Stomach (tissue), 8 donors: ENCODE measurements at regions not wholly inside any gene's neighbourhood (a gene's known extent, or its start where the extent isn't known, plus 50 kb on each side); places are given as distances from the start of the nearest gene placed in this dataset.
A peak's percentile ranks its signal among the peaks of the same experiment; 100 is the strongest.

Experiments used
- DNase-seq, 2 donors: peaks; one replicate each; pipeline versions ENCODE4 v3.0.0 to v3.0.0-alpha.2; 2013 to 2019
- H3K27ac ChIP-seq, 5 donors: fragments of 200-600 bp in 4 of 5; sonication (generic) in 4 of 5; one replicate each; pipeline ENCODE4 v1.5.1; 2013 to 2019; ENCODE audit warnings: mild to moderate bottlenecking in 1 of 5, moderate library complexity in 1 of 5
- H3K27me3 ChIP-seq, 3 donors: fragments of 200-600 bp; sonication (generic); one replicate each; pipeline ENCODE4 v1.5.1; 2017 to 2019; ENCODE audit warnings: mixed run types in 1 of 3
- H3K36me3 ChIP-seq, 4 donors: fragments of 200-600 bp; sonication (generic); 1 replicate in 3 of 4; 2 replicates in 1 of 4; pipeline ENCODE4 v1.5.1; 2016 to 2019
- H3K4me1 ChIP-seq, 4 donors: fragments of 200-600 bp; sonication (generic); one replicate each; pipeline ENCODE4 v1.5.1; 2016 to 2019
- H3K4me3 ChIP-seq, 4 donors: fragments of 200-600 bp; sonication (generic) in 3 of 4; one replicate each; pipeline ENCODE4 v1.5.1; 2016 to 2019; ENCODE audit warnings: mild to moderate bottlenecking in 1 of 4
- H3K9me3 ChIP-seq, 4 donors: fragments of 200-600 bp; sonication (generic); one replicate each; pipeline ENCODE4 v1.5.1; 2016 to 2019
- CTCF ChIP-seq, 7 experiments: fragments of 450-650 bp in 4 of 7; fragments of 200-600 bp in 3 of 7; sonication (generic) in 3 of 7; IDR thresholded peaks; one replicate each; pipeline ENCODE4 v1.5.1; 2016 to 2019; ENCODE audit warnings: antibody characterized with exemption in 7 of 7, control low read depth in 2 of 7, mild to moderate bottlenecking in 1 of 7
- EP300 ChIP-seq: sonication (generic); formaldehyde crosslinking; IDR thresholded peaks from one replicate; pipeline ENCODE4 v1.6.1; 2017; ENCODE audit warnings: antibody characterized with exemption
- POLR2A ChIP-seq, 4 donors: fragments of 450-650 bp; IDR thresholded peaks; one replicate each; pipeline ENCODE4 v1.6.1; 2016; ENCODE audit warnings: antibody characterized with exemption in 4 of 4, control low read depth in 2 of 4, mild to moderate bottlenecking in 1 of 4, moderate library complexity in 1 of 4
- POLR2AphosphoS5 ChIP-seq, 3 donors: sonication (generic); formaldehyde crosslinking; IDR thresholded peaks; one replicate each; pipeline ENCODE4 v1.6.1; 2016; ENCODE audit warnings: antibody characterized with exemption in 3 of 3
- WGBS, 5 donors: extraction: QIAGEN DNeasy Blood & Tissue Kit in 3 of 5; methylation state at CpG; one replicate each; pipeline versions ENCODE4 v1.1.5 to v1.1.7; 2013 to 2018; 5-methylcytosine and 5-hydroxymethylcytosine counted together
- intact Hi-C: fragments of 100-400 bp; cut with DNase I; formaldehyde crosslinking; loops from one replicate; pipeline ENCODE4 v1.15.1; 2023; ENCODE audit warnings: low total_unique reads
- donor health status: healthy with polysubstance abuse.
- donor health status: Bipolar disorder and iron deficiency.
- donor health status: healthy.

DNA sequence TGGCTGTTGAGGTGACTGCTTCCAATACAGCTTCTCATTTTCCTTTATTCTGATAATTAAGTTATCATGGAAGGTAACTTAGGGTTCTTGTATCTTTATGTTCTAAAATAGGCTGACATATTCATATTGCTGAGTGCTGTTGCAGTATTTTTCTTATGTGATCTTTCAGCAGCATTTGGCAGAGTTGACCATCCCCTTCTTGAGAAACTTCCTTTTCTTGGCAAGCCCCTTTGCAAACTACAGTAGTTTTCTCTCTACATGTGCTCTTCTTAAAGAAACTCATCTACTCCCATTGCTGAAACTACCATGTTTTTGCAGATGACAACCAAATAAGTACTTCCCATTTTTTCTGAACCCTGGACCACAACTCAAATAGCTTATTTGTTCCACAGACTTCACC, 476.5 kb upstream of the TRIB2 start:
- TF ChIP-seq POLR2A (IDR thresholded peaks at IDR 0.05) (no peak), CTCF (IDR thresholded peaks at IDR 0.05) (no peak), POLR2AphosphoS5 (IDR thresholded peaks at IDR 0.05) (no peak), EP300 (no peak)
- no peaks in the 10 kb centered on the region for H3K27me3 ChIP-seq
- H3K4me1 ChIP-seq: no peaks in the 10 kb centered on the region
- peak in 1 of 2 donors; percentile 22 for DNase-seq
- no peak overlapping the region for H3K27ac ChIP-seq
- H3K36me3 ChIP-seq: no peaks in the 10 kb centered on the region
- no peaks in the 10 kb centered on the region for H3K9me3 ChIP-seq
- H3K4me3 ChIP-seq: no peak overlapping the region
- intact Hi-C loops: no loop called here

DNA sequence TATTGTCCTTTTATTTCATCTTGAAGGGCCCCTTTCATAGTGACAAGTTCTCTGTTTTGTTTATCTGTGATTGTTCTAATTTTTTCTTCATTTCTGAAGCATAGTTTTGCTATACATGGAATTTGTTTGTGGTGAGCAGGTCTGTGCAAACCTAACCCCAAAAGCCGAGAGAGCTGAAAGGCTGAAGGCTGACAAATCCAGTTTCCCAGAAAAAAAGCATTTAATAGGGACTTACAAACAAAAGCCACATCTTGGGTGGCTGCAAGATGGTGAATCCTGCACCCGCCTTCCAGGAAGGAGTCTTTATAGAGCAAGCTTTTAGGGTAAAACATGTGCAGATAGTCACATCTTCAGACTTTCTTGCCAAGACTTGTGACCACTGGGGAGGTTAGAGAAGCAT, 473.4 kb upstream of the TRIB2 start:
- H3K27me3 ChIP-seq: no peaks in the 10 kb centered on the region
- no peak for DNase-seq
- intact Hi-C loops: no loop called here
- no peaks in the 10 kb centered on the region for H3K9me3 ChIP-seq
- 88 to 96% (median 93%) methylated on average over 2 of the region's 2 CpGs for WGBS, 5 donors
- TF ChIP-seq POLR2AphosphoS5 (IDR thresholded peaks at IDR 0.05) (no peak), CTCF (IDR thresholded peaks at IDR 0.05) (no peak), EP300 (no peak), POLR2A (IDR thresholded peaks at IDR 0.05) (no peak)
- no peak overlapping the region for H3K4me3 ChIP-seq
- H3K4me1 ChIP-seq: no peaks in the 10 kb centered on the region
- no peak overlapping the region for H3K27ac ChIP-seq
- no peaks in the 10 kb centered on the region for H3K36me3 ChIP-seq

GRCh38 chr2:12244070-12244469, 472.7 kb upstream of the TRIB2 start:
- WGBS, 5 donors: 30 to 65% (median 43%) methylated on average over 2 to 3 of the region's 3 CpGs
- Histone ChIP-seq H3K36me3 (no peaks in the 10 kb centered on the region), H3K27me3 (no peaks in the 10 kb centered on the region), H3K27ac (no peak overlapping the region), H3K4me1 (no peaks in the 10 kb centered on the region), H3K4me3 (no peak overlapping the region), H3K9me3 (no peaks in the 10 kb centered on the region)
- intact Hi-C loops: no loop called here
- no peak for DNase-seq
- no peak for TF ChIP-seq EP300
- no peak for TF ChIP-seq POLR2AphosphoS5 (IDR thresholded peaks at IDR 0.05)
- no peak for TF ChIP-seq POLR2A (IDR thresholded peaks at IDR 0.05)
- TF ChIP-seq CTCF (IDR thresholded peaks at IDR 0.05): no peak

GRCh38 chr2:12251121-12251520, 465.6 kb upstream of the TRIB2 start:
- no peak for DNase-seq
- Histone ChIP-seq H3K27ac (no peak overlapping the region), H3K4me3 (no peak overlapping the region), H3K27me3 (no peaks in the 10 kb centered on the region), H3K9me3 (no peaks in the 10 kb centered on the region), H3K36me3 (no peaks in the 10 kb centered on the region), H3K4me1 (peaks cover 0 to 14% (median 0%) of the 10 kb centered on the region in 4 donors)
- WGBS, 5 donors: 92 to 97% (median 93%) methylated on average over 2 of the region's 2 CpGs
- intact Hi-C loops: no loop called here
- TF ChIP-seq POLR2A (IDR thresholded peaks at IDR 0.05) (no peak), CTCF (IDR thresholded peaks at IDR 0.05) (no peak), EP300 (no peak), POLR2AphosphoS5 (IDR thresholded peaks at IDR 0.05) (no peak)
